ENCODE measurements at regions not wholly inside any gene's neighbourhood (a gene's known extent, or its start where the extent isn't known, plus 50 kb on each side); places are given as distances from the start of the nearest gene placed in this dataset.
A peak's percentile ranks its signal among the peaks of the same experiment; 100 is the strongest.
"Not testable (repeated sequence)": the region's sequence is repeated elsewhere in the genome, so short reads cannot be mapped to it uniquely, and the experiment has no call there.

- not testable (repeated sequence) for DNase-seq (ENCODE audit: low read depth, low spot score)
Observed at GRCh38 chr9:40097992-40098391, 742.5 kb downstream of the SPATA31A1 start.

DNA sequence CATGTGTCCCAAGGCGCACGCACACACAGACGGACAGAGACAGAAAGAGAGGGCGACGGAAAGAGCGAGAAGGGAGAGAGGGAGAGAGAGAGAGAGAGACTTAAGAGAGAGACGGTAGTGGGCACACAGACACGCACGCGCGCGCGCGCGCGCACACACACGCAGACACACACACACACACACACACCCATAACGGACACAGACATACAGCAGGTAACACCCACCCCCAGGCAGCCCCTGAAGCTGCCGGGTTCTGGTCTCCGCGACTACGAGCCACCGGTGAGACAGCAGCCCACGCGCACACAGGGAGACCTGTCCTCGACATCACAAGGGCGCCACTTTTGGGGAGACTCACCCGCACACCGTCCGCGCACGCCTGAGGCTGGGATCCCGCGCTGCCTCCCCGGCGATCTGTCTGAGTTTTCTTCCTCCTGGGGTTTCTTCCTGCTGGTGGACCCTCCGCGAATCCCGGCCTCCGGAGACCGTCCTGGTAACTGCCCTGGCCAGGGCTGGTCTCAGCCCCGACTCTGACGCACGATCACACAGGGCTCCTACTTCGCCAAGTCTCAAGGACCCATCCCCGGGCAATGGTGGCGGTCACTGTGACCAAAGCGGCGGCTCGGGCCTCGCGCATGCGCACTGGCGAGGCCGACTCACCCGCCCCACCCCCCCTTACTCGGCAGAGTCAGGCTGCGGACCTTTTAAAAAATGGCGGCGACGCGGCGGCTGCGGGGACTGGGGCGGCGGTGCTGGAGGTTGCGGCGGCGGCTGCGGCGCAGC is 750.7 kb downstream of the SPATA31A1 start:
- peak; percentile 9 for DNase-seq (ENCODE audit: low read depth, low spot score)

DNA sequence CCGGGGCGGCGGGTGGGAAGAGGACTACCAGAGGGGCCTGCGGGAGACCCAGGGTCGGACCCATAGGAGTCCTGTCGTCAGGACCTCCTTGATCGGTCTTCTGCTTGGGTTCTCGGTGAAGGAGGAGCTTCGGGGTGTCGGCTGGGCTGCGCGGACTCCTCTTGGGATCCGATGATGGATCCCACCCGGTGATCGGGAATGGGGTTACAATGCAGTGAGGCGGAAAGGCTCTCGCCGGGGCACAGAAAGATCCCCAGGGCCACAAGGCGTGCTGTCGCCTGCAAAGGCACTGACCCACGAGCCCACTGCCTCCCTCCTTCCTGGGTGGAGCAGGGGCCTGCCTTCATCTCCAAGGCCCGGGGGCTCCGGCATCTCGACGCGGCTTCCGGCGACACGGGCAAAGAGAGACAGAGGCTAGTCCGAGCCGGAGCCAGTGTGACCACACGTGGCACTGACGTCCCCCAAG is 751.3 kb downstream of the SPATA31A1 start:
- not testable (repeated sequence) for DNase-seq (ENCODE audit: low read depth, low spot score)

- not testable (repeated sequence) for DNase-seq (ENCODE audit: low read depth, low spot score)
Observed at GRCh38 chr9:40107251-40107650, 751.8 kb downstream of the SPATA31A1 start.

- DNase-seq (ENCODE audit: low read depth, low spot score), result not testable (repeated sequence)
Observed at GRCh38 chr9:40108465-40108864, 753.0 kb downstream of the SPATA31A1 start.

- DNase-seq (ENCODE audit: low read depth, low spot score), result not testable (repeated sequence)
Observed at GRCh38 chr9:40110751-40111150, 755.3 kb downstream of the SPATA31A1 start.

- DNase-seq (ENCODE audit: low read depth, low spot score), result not testable (repeated sequence)
Observed at GRCh38 chr9:40111571-40111970, 756.1 kb downstream of the SPATA31A1 start.

GRCh38 chr9:40130598-40130997 is 775.1 kb downstream of the SPATA31A1 start:
- DNase-seq (ENCODE audit: low read depth, low spot score), result not testable (repeated sequence)

DNA sequence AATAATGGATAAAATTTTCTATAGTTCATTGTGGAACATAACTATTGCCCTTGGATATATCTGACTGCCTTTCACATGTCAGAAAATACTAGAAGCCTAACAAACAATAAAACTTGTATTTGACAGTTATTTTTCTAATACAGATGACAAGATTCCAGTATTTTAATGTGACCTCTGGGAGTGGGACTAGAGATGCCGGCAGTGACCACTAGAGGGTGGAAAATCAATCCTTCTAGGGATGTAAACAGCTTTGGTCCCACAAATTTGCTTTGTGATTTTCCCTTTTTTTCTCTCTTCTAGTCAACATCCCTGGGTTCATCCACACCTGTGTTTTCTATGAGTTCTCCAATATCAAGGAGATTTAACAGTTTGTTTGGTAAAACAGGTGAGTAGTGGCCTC is 813.7 kb downstream of the SPATA31A1 start:
- not testable (repeated sequence) for DNase-seq (ENCODE audit: low read depth, low spot score)

DNA sequence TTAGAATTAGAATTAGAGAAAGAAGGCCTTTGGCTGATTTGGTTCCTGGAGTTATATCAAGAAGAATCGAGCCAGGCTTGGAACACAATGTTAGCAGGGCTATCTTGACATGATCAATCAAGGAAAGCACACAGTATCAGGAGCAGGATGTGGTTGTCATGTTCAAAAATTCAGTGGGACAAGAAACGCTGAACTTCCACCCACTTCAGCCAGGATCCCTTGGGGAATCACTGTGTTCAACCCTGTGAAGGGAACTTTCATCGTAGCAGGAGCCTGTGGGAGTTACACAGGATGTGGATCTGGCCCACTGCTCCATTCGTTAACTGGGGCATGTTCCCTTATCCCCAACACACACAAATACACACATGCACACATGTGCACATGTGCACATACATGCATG is 817.8 kb downstream of the SPATA31A1 start:
- not testable (repeated sequence) for DNase-seq (ENCODE audit: low read depth, low spot score)

DNA sequence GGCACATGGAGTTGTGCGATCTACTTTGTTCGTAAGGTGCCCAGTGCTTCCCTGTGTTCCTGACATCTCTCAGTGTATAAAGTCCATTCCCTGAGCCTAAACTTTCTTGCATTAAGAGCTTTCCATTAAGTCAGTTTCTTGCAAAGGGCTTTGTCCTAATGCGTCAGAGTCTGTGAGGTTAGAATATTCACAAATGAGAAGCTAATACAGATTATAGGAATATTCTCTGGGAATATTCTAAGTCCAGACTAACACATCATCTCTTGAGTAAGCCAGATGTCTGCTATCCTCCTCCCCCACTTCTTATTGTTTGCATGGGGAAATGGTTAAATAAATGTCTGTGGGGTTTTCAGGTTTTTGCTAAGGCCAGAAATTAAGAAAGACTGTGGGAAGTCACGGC is 818.6 kb downstream of the SPATA31A1 start:
- not testable (repeated sequence) for DNase-seq (ENCODE audit: low read depth, low spot score)

DNA sequence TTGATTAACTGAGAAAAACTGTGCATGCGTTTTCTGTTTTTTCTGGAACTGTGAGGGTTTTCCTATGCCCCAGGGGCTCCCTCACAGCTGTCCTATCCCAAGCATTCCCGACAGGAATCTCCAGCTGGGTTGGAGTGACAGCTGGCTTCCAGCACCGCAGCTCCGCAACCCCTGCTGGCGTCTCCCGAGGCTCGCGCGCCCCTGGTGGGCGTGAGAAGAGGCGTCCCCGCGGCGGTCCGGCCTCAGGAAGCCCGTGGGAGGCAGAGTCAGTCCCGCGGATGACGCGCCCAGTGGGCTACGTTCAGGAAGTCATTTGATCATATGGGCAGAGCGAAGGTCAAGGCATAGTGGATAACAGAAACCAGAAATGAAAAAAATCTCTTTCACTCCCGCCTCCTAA is 821.9 kb downstream of the SPATA31A1 start:
- DNase-seq (ENCODE audit: low read depth, low spot score), result peak; percentile 16

DNA sequence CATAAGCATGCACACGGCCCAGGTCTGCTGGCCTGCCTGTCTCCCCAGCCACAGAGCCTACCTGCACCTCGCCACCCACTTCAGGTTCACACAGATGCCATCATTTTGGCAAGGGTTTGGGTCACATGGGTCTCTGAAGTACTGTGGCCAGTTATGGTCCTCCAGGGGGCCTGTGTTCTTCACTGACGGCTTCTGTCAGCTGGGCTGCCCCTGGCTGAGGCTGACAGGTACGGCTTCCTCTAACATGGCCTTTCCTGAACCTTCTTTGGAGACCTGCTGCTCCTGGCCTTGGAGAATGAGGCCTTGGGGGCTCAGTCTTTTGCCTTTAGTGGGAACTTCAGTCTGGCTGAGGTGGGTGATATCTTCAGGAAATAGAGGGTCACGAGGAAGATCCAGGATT is 835.9 kb downstream of the SPATA31A1 start:
- not testable (repeated sequence) for DNase-seq (ENCODE audit: low read depth, low spot score)

DNA sequence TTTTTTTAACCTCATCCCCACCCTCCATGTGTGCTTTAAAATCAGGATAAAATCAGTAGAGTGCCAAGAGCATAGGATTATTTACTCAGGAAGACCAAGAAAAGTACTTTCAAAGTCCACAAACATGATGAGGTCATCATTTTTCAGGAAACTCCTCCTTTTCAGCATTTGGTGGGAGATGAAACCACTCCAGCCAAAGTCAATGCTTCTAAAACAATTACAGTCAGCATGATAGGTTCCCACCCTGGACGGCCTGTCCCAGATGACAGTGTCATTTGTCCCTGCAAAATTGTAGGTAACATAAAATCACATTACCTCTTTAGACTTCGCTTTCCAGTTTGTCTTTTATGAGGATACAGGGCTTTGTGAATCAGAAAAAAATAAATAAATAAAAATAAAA is 836.7 kb downstream of the SPATA31A1 start:
- not testable (repeated sequence) for DNase-seq (ENCODE audit: low read depth, low spot score)

- not testable (repeated sequence) for DNase-seq (ENCODE audit: low read depth, low spot score)
Observed at GRCh38 chr9:40196165-40196714, 840.8 kb downstream of the SPATA31A1 start.

GRCh38 chr9:40196803-40197202 is 841.3 kb downstream of the SPATA31A1 start:
- not testable (repeated sequence) for DNase-seq (ENCODE audit: low read depth, low spot score)

GRCh38 chr9:40221596-40222233 is 866.2 kb downstream of the SPATA31A1 start:
- not testable (repeated sequence) for DNase-seq (ENCODE audit: low read depth, low spot score)

- DNase-seq (ENCODE audit: low read depth, low spot score), result peak; percentile 5
Observed at GRCh38 chr9:40222617-40223200, 867.2 kb downstream of the SPATA31A1 start.

DNA sequence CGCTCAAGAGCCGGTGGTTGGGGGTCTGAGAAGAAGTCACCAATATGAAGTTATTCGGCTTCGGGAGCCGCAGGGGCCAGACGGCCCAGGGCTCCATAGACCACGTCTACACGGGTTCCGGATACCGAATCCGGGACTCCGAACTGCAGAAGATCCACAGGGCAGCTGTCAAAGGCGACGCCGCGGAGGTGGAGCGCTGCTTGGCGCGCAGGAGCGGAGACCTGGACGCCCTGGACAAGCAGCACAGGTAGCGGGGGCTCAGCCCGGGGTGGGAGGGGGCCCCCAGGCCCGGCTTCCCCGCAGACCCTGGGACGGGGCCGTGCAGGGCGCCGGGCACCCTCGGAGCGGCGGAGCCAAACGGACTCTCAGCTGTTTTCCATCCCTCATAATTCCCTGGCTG is 867.9 kb downstream of the SPATA31A1 start:
- DNase-seq (ENCODE audit: low read depth, low spot score), result not testable (repeated sequence)
